HG03139 (cell line): ENCODE measurements at regions not wholly inside any gene's neighbourhood (a gene's known extent, or its start where the extent isn't known, plus 50 kb on each side); places are given as distances from the start of the nearest gene placed in this dataset.

Experiments used
- ATAC-seq: cut with Tn5 transposase; IDR thresholded peaks from one replicate; pipeline ENCODE4 v1.9.1; 2021; ENCODE audit not compliant: unreplicated experiment

DNA sequence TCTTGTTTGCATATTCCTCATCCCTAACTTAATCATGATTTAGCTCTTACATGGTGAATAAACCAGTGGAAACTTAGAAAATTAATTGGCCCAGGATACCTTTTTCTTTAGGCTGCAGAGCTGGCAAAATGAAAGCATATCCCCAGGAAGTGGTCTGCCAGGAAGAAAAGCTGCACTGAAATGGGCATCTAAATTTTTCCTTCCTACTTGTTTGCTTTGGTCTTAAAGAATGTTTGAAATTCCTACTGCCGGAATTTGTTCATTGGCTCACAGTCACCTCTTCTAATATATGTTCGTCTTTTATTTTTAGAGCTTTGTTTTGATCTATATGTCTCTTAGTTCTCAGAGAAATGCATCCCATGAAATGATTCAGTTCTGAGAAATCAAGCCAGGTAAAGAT is 113.2 kb upstream of the ELL2 start:
- no peak for ATAC-seq

- ATAC-seq, result no peak
Measured at GRCh38 chr5:96074460-96074859, 112.8 kb upstream of the ELL2 start.

DNA sequence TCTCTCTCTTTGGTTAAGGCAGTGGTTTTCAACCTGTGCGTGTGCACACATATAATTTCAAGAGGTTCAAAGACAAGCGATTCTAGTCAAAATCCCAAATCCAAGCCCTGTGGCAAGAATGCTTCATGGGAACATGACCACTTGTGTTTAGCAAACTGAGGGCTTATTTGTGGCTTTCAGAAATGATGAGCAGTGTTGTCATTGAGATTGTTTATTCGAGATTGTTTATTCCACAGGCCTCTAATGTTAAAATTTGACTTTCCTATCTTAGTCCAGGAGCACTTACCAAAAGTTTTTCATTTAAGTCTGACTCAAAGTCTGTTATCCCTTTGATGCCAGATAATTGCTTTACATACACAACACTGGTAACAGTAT is 111.1 kb upstream of the ELL2 start:
- no peak for ATAC-seq

- no peak for ATAC-seq
Measured at GRCh38 chr5:96072138-96072790, 110.6 kb upstream of the ELL2 start.

- ATAC-seq, result no peak
Measured at GRCh38 chr5:96070622-96071225, 109.1 kb upstream of the ELL2 start.

GRCh38 chr5:96067894-96068614 is 106.4 kb upstream of the ELL2 start:
- no peak for ATAC-seq

GRCh38 chr5:96067251-96067650 is 105.6 kb upstream of the ELL2 start:
- no peak for ATAC-seq

- no peak for ATAC-seq
Measured at GRCh38 chr5:96066386-96066719, 104.7 kb upstream of the ELL2 start.

DNA sequence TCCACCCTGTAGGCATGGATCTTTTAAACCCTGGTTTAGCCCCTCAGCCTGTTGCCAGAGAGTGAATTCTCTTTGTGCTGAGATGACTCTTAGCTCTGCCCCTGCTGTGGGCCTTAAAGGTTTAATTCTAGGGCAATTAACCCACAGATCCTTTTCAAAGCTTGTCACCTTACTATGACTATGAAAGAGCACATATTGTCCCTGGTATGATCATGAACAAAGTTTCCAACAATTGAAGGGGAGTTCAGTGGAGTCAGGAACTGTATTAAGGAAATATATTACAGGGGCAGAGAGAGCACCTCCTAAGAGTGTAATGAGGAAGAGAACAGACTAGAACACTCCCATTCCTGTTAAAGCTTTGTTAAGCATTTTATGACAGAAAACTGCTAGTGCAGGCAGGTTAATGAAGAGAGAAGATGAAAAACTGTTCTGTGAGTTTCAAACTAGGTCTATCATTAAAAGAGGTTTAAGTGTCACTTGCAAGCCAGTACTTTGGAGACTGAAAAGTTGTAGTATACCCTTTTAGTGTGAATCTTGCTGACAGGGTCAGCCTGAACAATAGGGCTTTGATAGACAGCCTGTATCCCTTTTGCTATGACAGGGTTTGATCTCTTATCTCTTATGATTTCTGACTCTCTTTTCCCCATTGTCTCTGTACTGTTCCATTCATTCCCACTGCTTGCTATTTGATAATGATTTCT is 104.2 kb upstream of the ELL2 start:
- ATAC-seq, result no peak

- ATAC-seq, result no peak
Measured at GRCh38 chr5:96064877-96065276, 103.2 kb upstream of the ELL2 start.

- no peak for ATAC-seq
Measured at GRCh38 chr5:96062836-96063235, 101.2 kb upstream of the ELL2 start.

GRCh38 chr5:96058084-96058483 is 96.4 kb upstream of the ELL2 start:
- ATAC-seq, result no peak

GRCh38 chr5:96054311-96055030 is 92.8 kb upstream of the ELL2 start:
- no peak for ATAC-seq

GRCh38 chr5:96053063-96053735 is 91.5 kb upstream of the ELL2 start:
- no peak for ATAC-seq

- no peak for ATAC-seq
Measured at GRCh38 chr5:96052374-96052773, 90.7 kb upstream of the ELL2 start.

- no peak for ATAC-seq
Measured at GRCh38 chr5:96051401-96051830, 89.8 kb upstream of the ELL2 start.

DNA sequence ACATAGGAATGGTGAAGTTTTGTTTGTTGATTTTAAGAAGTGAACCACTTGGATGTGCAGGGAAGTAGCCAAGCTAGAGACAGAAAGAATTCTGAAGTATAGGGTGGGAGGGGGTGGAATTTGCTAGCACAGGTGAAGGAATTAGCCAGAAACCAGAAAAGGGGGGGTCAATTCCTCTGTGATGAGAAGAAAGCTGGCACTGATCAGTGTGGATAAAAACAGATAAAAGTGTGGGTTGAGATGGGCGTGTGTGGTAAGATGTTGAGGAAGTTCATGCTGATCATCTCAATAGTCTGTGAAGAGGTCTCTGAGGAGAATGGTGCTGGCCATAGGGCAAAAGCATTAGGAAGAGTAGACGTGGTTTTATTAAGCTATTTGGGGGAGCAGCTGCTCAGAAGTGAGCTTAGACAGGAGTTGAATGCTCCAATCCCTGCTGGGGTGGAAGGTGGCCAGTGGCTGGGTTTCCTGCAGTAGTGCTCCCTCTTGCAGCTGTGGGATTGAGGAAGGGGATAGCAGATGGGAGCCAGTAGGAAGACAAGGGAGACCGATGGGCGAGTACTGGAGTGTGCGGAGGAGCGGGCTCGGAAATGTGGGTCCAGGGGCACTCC is 88.7 kb upstream of the ELL2 start:
- no peak for ATAC-seq

GRCh38 chr5:96049398-96050272 is 88.0 kb upstream of the ELL2 start:
- ATAC-seq, result no peak

DNA sequence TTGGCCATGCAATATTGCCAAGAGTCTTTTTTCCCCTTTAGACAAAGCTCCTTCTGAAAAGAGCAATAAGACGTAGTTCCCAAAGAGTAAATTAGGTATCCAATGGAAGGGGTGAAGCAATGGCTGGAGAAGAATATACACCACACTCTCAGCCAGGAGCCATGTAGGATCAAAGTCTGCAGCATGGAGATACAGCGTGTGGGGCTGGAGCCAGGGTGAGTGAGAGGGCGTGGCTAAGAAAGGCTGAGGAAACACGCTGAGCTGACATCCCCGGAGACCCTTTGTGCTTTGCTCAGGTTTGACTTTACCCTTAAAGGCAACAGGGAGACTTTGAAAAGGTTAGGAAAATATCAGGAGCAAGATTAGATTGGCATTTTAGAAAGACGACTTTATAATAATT is 87.1 kb upstream of the ELL2 start:
- no peak for ATAC-seq
